Endodermal cell (in vitro differentiated cells): ENCODE measurements at regions not wholly inside any gene's neighbourhood (a gene's known extent, or its start where the extent isn't known, plus 50 kb on each side); places are given as distances from the start of the nearest gene placed in this dataset.
"Not testable (repeated sequence)": the region's sequence is repeated elsewhere in the genome, so short reads cannot be mapped to it uniquely, and the experiment has no call there.

Experiments
- DNase-seq: peaks from one replicate; pipeline ENCODE4 v3.0.0-alpha.2; 2017
- H3K27ac ChIP-seq: 2 replicates; pipeline ENCODE4 v1.5.1; 2013; ENCODE audit warnings: mild to moderate bottlenecking, low read depth, low read length, moderate library complexity
- H3K27me3 ChIP-seq: 2 replicates; pipeline ENCODE4 v1.6.1; 2013; ENCODE audit warnings: mild to moderate bottlenecking, low read length, moderate library complexity; ENCODE audit not compliant: insufficient read depth, control insufficient read depth, poor library complexity, severe bottlenecking
- H3K36me3 ChIP-seq: 2 replicates; pipeline ENCODE4 v1.7.0; 2013; ENCODE audit warnings: mild to moderate bottlenecking, low read length, moderate library complexity; ENCODE audit not compliant: control insufficient read depth, insufficient read depth
- H3K4me1 ChIP-seq: one replicate; pipeline ENCODE4 v1.7.0; 2013; ENCODE audit warnings: low read length; ENCODE audit not compliant: control insufficient read depth, insufficient read depth
- H3K4me3 ChIP-seq: 2 replicates; pipeline ENCODE4 v1.5.1; 2013; ENCODE audit warnings: mild to moderate bottlenecking, low read length, moderate library complexity
- H3K9ac ChIP-seq: 2 replicates; pipeline ENCODE4 v1.6.1; 2013; ENCODE audit warnings: mild to moderate bottlenecking, low read length, moderate library complexity; ENCODE audit not compliant: poor library complexity, severe bottlenecking; ENCODE audit errors: extremely low read depth
- H3K9me3 ChIP-seq: 2 replicates; pipeline ENCODE4 v1.6.1; 2013; ENCODE audit warnings: mild to moderate bottlenecking, low read length, moderate library complexity; ENCODE audit not compliant: control insufficient read depth
- H3K27ac Mint-ChIP-seq: 2 replicates; pipeline ENCODE4 v1.8.0; 2020; ENCODE audit warnings: mixed read lengths
- H3K27me3 Mint-ChIP-seq: 2 replicates; pipeline ENCODE4 v1.8.0; 2021; ENCODE audit warnings: mild to moderate bottlenecking, mixed read lengths; ENCODE audit not compliant: insufficient read depth
- H3K36me3 Mint-ChIP-seq: 2 replicates; pipeline ENCODE4 v1.8.0; 2020; ENCODE audit warnings: low read depth, mixed read lengths
- H3K4me1 Mint-ChIP-seq: 2 replicates; pipeline ENCODE4 v1.8.0; 2020; ENCODE audit warnings: mixed read lengths
- H3K4me3 Mint-ChIP-seq: 2 replicates; pipeline ENCODE4 v1.8.0; 2020; ENCODE audit warnings: mild to moderate bottlenecking, moderate library complexity, mixed read lengths
- H3K9me3 Mint-ChIP-seq: 2 replicates; pipeline ENCODE4 v1.8.0; 2020; ENCODE audit warnings: mild to moderate bottlenecking, mixed read lengths
- WGBS, 2 experiments: methylation state at CpG; one replicate each; pipeline versions ENCODE4 v1.1.5 to v1.1.7; 2013; ENCODE audit warnings: missing lambda C conversion rate in 2 of 2, mixed read lengths in 1 of 2; ENCODE audit not compliant: insufficient coverage in 1 of 2, insufficient read length in 1 of 2; 5-methylcytosine and 5-hydroxymethylcytosine counted together
- TF ChIP-seq, protein P1 (sequence below): fragments of 200-600 bp; sonication (generic); conservative IDR thresholded peaks from 2 replicates; pipeline ENCODE4 v1.5.0; 2021; ENCODE audit warnings: antibody characterized with exemption, mild to moderate bottlenecking

- not testable (repeated sequence) for H3K9ac ChIP-seq, H3K4me1 Mint-ChIP-seq, H3K4me1 ChIP-seq, H3K36me3 ChIP-seq, DNase-seq, H3K4me3 ChIP-seq, H3K27ac Mint-ChIP-seq, H3K27me3 Mint-ChIP-seq, H3K36me3 Mint-ChIP-seq, H3K9me3 ChIP-seq, H3K4me3 Mint-ChIP-seq, H3K27me3 ChIP-seq, H3K27ac ChIP-seq
- 84% methylated on average over 6 of the region's 6 CpGs; no CpG with 5 or more reads in 1 of the 2 experiments for WGBS, 2 experiments
- H3K9me3 Mint-ChIP-seq = peaks cover 15% of the 10 kb centered on the region
These were observed 134.5 kb downstream of the SLC39A8 start for GRCh38 chr4:102210806-102211205.

DNA sequence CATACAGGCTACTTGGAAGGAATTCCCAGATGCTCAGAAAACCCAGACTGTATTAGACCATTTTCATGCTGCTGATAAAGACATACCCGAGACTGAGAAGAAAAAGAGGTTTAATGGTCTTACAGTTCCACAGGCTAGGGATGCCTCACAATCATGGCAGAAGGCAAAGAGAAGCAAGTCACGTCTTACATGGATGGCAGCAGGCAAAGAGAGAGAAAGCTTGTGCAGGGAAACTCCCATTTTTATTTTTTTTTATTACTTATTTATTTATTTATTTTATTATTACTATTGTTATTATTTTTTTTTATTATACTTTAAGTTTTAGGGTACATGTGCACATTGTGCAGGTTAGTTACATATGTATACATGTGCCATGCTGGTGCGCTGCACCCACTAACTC is 140.6 kb downstream of the SLC39A8 start:
- peaks cover 11% of the 10 kb centered on the region for H3K9me3 Mint-ChIP-seq
- not testable (repeated sequence) for H3K36me3 Mint-ChIP-seq, H3K4me1 ChIP-seq, H3K9me3 ChIP-seq, H3K9ac ChIP-seq, H3K27ac ChIP-seq, H3K27me3 ChIP-seq, H3K4me3 Mint-ChIP-seq, H3K27ac Mint-ChIP-seq, H3K36me3 ChIP-seq, H3K27me3 Mint-ChIP-seq, H3K4me1 Mint-ChIP-seq, DNase-seq, H3K4me3 ChIP-seq
- WGBS, 2 experiments = 99 to 100% methylated on average over 1 to 2 of the region's 3 CpGs

DNA sequence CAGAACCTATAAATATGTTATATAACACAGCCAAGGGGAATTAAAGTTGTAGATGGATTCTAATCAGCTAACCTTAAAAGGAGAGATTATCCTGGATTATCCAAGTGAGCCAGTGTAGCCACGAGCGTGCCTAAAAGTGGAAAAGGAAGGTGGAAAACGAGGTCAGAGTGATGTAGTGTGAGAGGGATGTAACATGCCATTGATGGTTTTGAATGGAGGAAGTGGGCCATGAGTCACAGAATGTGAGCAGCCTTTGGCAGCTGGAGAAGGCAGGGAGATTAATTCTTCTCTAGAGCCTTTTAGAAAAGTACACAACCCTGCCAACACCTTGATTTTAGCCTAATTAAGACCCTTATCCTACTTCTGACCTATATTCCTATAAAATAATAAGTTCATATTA is 149.1 kb downstream of the SLC39A8 start:
- no peak overlapping the region for H3K27ac Mint-ChIP-seq
- TF ChIP-seq, protein P1, sequence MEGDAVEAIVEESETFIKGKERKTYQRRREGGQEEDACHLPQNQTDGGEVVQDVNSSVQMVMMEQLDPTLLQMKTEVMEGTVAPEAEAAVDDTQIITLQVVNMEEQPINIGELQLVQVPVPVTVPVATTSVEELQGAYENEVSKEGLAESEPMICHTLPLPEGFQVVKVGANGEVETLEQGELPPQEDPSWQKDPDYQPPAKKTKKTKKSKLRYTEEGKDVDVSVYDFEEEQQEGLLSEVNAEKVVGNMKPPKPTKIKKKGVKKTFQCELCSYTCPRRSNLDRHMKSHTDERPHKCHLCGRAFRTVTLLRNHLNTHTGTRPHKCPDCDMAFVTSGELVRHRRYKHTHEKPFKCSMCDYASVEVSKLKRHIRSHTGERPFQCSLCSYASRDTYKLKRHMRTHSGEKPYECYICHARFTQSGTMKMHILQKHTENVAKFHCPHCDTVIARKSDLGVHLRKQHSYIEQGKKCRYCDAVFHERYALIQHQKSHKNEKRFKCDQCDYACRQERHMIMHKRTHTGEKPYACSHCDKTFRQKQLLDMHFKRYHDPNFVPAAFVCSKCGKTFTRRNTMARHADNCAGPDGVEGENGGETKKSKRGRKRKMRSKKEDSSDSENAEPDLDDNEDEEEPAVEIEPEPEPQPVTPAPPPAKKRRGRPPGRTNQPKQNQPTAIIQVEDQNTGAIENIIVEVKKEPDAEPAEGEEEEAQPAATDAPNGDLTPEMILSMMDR = no peak
- Histone ChIP-seq H3K9ac (no peak overlapping the region), H3K27ac (no peak overlapping the region), H3K36me3 (no peaks in the 10 kb centered on the region), H3K4me1 (no peaks in the 10 kb centered on the region), H3K4me3 (no peak overlapping the region), H3K27me3 (no peaks in the 10 kb centered on the region), H3K9me3 (no peaks in the 10 kb centered on the region)
- H3K4me1 Mint-ChIP-seq = no peaks in the 10 kb centered on the region
- 80 to 91% methylated on average over 3 of the region's 3 CpGs for WGBS, 2 experiments
- H3K36me3 Mint-ChIP-seq = no peaks in the 10 kb centered on the region
- no peak overlapping the region for H3K4me3 Mint-ChIP-seq
- no peaks in the 10 kb centered on the region for H3K9me3 Mint-ChIP-seq
- DNase-seq = no peak
- no peaks in the 10 kb centered on the region for H3K27me3 Mint-ChIP-seq

- no peaks in the 10 kb centered on the region for H3K27me3 ChIP-seq
- H3K36me3 ChIP-seq = no peaks in the 10 kb centered on the region
- H3K4me1 ChIP-seq = no peaks in the 10 kb centered on the region
- H3K4me3 ChIP-seq = no peak overlapping the region
- no peak for DNase-seq
- no peaks in the 10 kb centered on the region for H3K9me3 Mint-ChIP-seq
- H3K9me3 ChIP-seq = no peaks in the 10 kb centered on the region
- H3K4me1 Mint-ChIP-seq = peaks cover 6% of the 10 kb centered on the region
- TF ChIP-seq, protein P1 = no peak
- no peak overlapping the region for H3K27ac Mint-ChIP-seq
- H3K36me3 Mint-ChIP-seq = no peaks in the 10 kb centered on the region
- no peak overlapping the region for H3K27ac ChIP-seq
- no peak overlapping the region for H3K9ac ChIP-seq
- WGBS, 2 experiments = 68% methylated on average over 1 of the region's 1 CpG; no CpG with 5 or more reads in 1 of the 2 experiments
- no peaks in the 10 kb centered on the region for H3K27me3 Mint-ChIP-seq
- H3K4me3 Mint-ChIP-seq = no peak overlapping the region
These were observed 152.1 kb downstream of the SLC39A8 start for GRCh38 chr4:102193145-102193544.
